Daoy (cell line): ENCODE measurements at regions not wholly inside any gene's neighbourhood (a gene's known extent, or its start where the extent isn't known, plus 50 kb on each side); places are given as distances from the start of the nearest gene placed in this dataset.

Experiments used
- DNase-seq: peaks from one replicate; pipeline ENCODE4 v3.0.0-alpha.2; 2015; ENCODE audit warnings: low read depth

- peak; percentile 25 for DNase-seq
Measured at GRCh38 chrX:68947882-68948605, 119.2 kb downstream of the EFNB1 start.

DNA sequence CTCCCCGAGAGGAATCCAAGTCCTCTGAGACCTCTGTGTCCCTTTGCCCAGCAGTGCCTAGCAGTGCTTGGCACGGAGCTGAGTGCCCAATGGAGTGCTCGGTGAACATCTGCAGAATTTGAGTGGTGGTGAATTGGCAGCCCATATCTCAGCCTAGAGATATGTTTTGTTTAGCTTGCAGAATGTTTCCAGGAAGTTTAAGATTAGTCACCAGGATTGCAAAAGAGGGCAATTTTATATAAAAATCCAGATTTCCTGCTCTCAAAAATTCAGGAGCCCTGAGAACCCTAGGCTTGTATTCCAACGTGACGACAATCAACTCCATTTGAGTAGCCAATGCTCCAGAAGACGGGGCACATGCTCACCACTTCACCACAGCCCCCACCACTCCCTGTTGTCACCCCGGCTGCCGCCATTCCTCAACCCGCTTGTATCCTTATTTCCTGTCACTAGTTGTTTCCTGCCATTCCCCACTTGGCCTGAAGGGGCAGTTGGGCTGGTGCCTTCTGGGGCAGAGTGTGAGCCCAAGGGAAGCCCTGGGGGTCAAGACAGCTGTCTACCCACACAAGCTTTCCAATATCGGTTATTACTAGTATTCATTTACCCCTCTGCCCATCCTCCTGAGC lies 116.9 kb downstream of the EFNB1 start:
- DNase-seq, result peak; percentile 62

GRCh38 chrX:68945081-68945602 lies 116.3 kb downstream of the EFNB1 start:
- DNase-seq, result no peak

GRCh38 chrX:68944211-68944610 lies 115.4 kb downstream of the EFNB1 start:
- no peak for DNase-seq

DNA sequence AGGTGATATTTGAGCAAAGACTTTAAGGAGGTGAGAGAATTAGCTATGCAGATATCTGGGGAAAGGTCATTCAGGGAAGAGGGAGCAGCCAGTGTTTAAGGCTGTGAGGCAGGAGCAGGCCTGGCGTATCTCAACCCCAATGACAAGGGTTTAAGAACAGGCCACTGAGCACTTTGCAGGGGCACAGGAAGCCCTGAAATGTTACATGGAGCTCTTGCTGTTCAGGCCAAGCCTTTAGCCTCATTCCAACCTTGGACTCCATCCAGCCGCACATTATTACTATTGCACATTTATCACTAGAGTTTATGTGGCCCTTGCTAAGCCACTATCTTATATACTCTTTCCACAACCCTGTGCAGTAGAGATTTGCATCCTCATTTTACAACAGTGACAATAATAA lies 114.0 kb downstream of the EFNB1 start:
- no peak for DNase-seq

- no peak for DNase-seq
Measured at GRCh38 chrX:68942104-68942503, 113.3 kb downstream of the EFNB1 start.

DNA sequence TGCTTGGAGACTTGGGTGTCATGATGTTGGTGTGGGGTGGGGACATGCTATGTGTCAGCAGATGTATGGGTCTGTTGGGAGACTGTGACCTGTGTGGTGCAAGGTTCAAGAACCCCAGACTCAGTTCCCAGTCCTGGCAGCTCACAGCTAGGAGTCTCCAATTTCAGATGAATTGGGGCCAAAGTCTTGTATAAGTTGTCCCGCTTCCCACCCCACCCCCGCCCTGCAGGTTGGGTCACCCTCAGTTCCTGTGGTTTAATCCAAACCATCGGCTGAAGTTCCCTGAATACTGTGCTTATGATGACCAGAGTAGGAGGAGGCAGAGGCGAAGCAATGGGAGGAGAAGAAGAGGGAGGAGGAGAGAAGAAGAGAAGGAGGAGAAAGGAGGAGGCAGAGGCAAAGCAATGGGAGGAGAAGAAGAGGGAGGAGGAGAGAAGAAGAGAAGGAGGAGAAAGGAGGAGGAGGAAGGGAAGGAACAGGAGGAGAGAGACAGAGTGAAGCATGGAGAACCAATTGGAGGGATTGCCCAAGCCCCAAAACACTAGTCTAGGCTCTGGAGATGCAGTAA lies 112.6 kb downstream of the EFNB1 start:
- DNase-seq, result no peak

DNA sequence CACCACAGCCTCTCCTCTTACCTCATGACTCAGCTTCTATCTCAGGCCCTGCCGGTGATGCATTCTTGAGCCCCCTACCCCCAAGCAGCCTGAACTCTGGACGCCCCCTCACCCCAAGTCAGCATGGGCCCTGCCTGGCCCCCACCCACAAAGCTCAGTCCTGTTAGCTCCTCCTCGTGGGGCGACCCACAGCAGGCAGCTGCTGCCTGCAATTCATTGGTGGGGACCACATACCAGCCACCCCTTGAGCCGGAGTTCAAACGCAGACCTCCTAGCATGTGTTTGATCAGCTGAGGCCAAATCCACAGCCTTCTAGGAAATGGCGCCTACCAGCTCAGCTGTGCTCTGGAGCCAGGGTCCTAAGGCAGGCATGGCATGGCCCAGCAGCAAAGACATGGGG lies 111.8 kb downstream of the EFNB1 start:
- no peak for DNase-seq

- no peak for DNase-seq
Measured at GRCh38 chrX:68939868-68940267, 111.0 kb downstream of the EFNB1 start.

DNA sequence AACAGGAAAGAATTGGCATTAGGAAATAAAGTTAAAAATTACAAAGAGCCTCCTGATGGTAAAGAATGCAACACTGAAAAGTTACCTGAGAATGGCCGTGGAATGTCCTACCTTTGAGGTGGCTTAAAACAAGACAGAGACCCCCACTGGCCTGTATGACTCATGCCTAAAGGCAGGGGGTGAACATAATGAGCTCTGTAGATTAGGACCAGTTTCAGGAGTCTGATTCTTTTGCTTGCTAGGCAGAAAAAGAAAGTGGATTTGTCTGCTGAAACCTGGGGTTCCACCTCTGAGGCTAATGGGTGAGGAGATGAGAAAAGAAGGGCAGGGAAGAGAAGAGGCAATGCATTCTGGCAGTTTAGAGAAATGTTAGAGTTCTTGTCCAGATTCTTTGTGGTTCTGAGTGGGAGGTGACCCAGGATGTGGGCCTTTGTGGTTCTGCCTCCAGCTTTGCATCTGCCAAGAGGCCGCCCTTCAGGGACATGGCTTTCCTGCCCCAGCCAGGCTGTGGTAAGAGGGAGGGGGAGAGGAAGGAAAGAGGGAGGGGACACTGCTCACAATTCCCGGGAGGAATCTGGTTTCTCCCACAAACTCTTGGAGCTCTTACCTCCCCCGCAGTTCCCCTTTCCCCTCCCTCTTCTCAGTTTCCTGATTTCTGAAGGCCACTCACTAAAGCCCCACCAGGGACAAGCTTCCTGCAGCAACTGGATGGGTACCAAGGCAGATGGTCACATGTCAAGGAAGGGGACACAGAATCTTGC lies 109.6 kb downstream of the EFNB1 start:
- DNase-seq, result peak; percentile 57

DNA sequence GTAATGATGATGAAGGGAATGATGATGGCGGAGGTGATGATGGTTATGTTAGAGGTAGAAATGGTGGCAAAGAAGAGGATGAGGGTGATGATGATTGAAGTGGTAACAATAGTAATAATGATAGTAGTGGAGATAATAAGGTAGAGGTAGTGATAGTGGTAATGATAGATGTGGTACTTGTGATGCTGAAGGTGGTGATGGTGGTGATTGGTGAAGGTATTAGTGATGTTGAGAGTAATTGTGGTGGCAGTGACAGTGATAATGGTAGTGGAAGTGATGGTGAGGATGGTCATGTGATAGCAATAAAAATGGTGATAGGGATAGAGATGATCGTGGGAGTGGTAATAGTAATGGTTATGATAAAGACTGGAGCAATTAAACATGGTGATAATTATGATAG lies 108.8 kb downstream of the EFNB1 start:
- no peak for DNase-seq

- peak; percentile 70 for DNase-seq
Measured at GRCh38 chrX:68936608-68937007, 107.8 kb downstream of the EFNB1 start.

DNA sequence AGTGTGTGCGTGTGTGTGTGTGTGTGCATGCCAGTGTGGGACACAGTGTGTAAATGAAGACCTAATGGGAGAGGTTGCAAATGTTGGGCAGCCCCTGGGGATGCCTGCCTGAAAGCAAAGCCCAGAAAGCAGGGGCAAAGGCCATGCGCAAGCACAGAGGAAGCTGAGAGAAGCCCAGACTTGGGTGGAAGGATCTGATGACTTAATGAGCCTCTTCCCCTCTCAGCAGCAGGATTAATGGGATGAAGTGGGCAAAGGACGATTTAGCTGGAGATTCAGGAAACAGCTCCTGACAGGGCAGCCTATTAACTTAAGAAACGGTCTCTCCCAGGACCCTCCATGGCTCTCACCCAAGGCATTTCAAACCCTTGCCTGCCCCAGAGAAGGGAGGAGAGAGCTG lies 107.3 kb downstream of the EFNB1 start:
- DNase-seq, result no peak

- no peak for DNase-seq
Measured at GRCh38 chrX:68935362-68935761, 106.5 kb downstream of the EFNB1 start.

DNA sequence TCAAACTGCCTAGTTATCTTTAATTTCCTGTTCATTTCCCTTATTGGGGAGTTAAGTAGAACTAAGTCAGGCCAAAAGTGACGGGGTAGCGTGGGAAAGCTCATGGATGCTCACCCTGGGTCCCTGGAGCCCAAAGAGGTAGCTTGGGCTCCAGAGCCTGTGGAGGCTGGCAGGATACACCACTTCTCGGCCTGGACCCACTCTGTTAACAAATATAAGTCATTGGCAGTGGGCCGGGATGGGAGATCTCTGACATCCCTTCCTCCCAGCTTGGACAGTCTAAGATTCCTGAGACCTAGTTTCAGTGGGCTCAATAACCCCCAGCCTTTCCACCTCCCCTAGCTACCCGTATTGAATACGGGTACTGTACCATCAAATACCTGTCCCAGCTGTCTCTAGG lies 106.1 kb downstream of the EFNB1 start:
- no peak for DNase-seq

DNA sequence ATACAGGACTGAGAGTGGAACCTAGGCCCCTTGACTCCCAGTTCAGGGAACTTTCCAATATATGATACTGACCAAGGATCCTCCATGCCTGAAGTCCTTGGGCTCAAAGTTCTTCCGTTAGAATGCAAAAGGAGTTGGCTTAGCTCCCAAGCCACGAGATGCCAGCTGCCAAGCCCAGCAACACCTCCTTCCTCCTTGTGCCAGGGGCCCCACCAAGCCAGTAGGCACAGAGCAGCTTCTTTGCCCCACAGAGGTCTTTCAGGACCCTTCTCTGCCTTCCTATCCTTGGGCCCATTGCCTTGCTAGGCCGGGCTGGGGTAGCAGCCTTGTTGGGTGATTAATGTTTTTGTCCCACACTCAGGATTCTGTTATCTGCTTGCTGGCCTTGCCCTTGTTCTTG lies 105.6 kb downstream of the EFNB1 start:
- no peak for DNase-seq

DNA sequence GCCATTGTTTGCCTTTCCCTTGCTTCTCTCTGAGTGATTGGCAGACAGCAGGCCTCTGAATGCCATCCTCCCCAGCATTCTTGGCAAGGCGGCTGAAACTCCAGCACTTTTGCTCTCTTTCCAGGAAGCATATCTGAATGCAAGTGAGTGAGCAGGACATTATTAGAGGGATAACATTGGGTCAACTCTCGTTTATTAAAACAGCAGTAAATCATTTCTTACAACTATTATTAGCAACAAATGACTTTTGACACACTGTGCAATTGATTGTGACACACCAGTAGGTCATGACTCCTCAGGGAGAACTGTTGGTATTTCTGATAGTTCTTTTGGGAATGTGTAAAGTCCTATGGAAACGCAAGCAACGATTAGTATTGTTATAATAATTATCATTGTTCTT lies 103.8 kb downstream of the EFNB1 start:
- DNase-seq, result no peak

- DNase-seq, result no peak
Measured at GRCh38 chrX:68931345-68931744, 102.5 kb downstream of the EFNB1 start.

GRCh38 chrX:68930542-68931317 lies 101.9 kb downstream of the EFNB1 start:
- no peak for DNase-seq

- DNase-seq, result peak; percentile 82
Measured at GRCh38 chrX:68929332-68930150, 100.7 kb downstream of the EFNB1 start.

- DNase-seq, result no peak
Measured at GRCh38 chrX:68928401-68928800, 99.6 kb downstream of the EFNB1 start.
